HG03354 (cell line): ENCODE measurements at regions not wholly inside any gene's neighbourhood (a gene's known extent, or its start where the extent isn't known, plus 50 kb on each side); places are given as distances from the start of the nearest gene placed in this dataset.
"Not testable (repeated sequence)": the region's sequence is repeated elsewhere in the genome, so short reads cannot be mapped to it uniquely, and the experiment has no call there.

Experiments
- ATAC-seq: cut with Tn5 transposase; IDR thresholded peaks from one replicate; pipeline ENCODE4 v1.9.1; 2021; ENCODE audit warnings: mild to moderate bottlenecking; ENCODE audit not compliant: unreplicated experiment, poor library complexity, severe bottlenecking

- ATAC-seq: no peak
Measured at GRCh38 chr6:105545947-105546731, 143.3 kb upstream of the PREP start.

GRCh38 chr6:105545228-105545920 is 142.5 kb upstream of the PREP start:
- ATAC-seq: no peak

GRCh38 chr6:105539911-105540310 is 137.0 kb upstream of the PREP start:
- no peak for ATAC-seq

- no peak for ATAC-seq
Measured at GRCh38 chr6:105537981-105538578, 135.2 kb upstream of the PREP start.

- ATAC-seq: no peak
Measured at GRCh38 chr6:105536961-105537360, 134.1 kb upstream of the PREP start.

- no peak for ATAC-seq
Measured at GRCh38 chr6:105533301-105533700, 130.4 kb upstream of the PREP start.

- no peak for ATAC-seq
Measured at GRCh38 chr6:105526225-105526872, 123.5 kb upstream of the PREP start.

GRCh38 chr6:105522626-105523322 is 119.9 kb upstream of the PREP start:
- ATAC-seq: no peak

- ATAC-seq: no peak
Measured at GRCh38 chr6:105519954-105520353, 117.1 kb upstream of the PREP start.

- not testable (repeated sequence) for ATAC-seq
Measured at GRCh38 chr6:105518993-105519392, 116.1 kb upstream of the PREP start.

GRCh38 chr6:105515054-105515453 is 112.2 kb upstream of the PREP start:
- no peak for ATAC-seq

- ATAC-seq: no peak
Measured at GRCh38 chr6:105514306-105514705, 111.4 kb upstream of the PREP start.

- no peak for ATAC-seq
Measured at GRCh38 chr6:105511639-105512038, 108.8 kb upstream of the PREP start.

GRCh38 chr6:105510746-105511145 is 107.9 kb upstream of the PREP start:
- no peak for ATAC-seq

- no peak for ATAC-seq
Measured at GRCh38 chr6:105509506-105510331, 106.8 kb upstream of the PREP start.

GRCh38 chr6:105507811-105508210 is 104.9 kb upstream of the PREP start:
- ATAC-seq: no peak

- ATAC-seq: no peak
Measured at GRCh38 chr6:105504706-105505105, 101.8 kb upstream of the PREP start.

GRCh38 chr6:105503641-105504040 is 100.8 kb upstream of the PREP start:
- no peak for ATAC-seq

GRCh38 chr6:105501826-105502344 is 99.0 kb upstream of the PREP start:
- ATAC-seq: no peak
